HL-60 (cell line): ENCODE measurements at regions not wholly inside any gene's neighbourhood (a gene's known extent, or its start where the extent isn't known, plus 50 kb on each side); places are given as distances from the start of the nearest gene placed in this dataset.

ENCODE experiments used
- CTCF ChIP-seq: IDR thresholded peaks from one replicate; pipeline ENCODE4 v1.5.1; 2011; ENCODE audit warnings: low read length, control low read depth, inconsistent platforms; ENCODE audit not compliant: insufficient read depth
- POLR2AphosphoS5 ChIP-seq: IDR thresholded peaks from 2 replicates; pipeline ENCODE4 v1.6.1; 2012; ENCODE audit warnings: low read depth
- REST ChIP-seq: IDR thresholded peaks from 2 replicates; pipeline ENCODE4 v1.6.1; 2012; ENCODE audit warnings: low read depth; ENCODE audit not compliant: insufficient replicate concordance

- TF ChIP-seq CTCF (no peak), POLR2AphosphoS5 (no peak), REST (no peak)
Measured at GRCh38 chr11:104649002-104649401, 249.3 kb downstream of the CASP12 start.
